AG09319 (cell line): ENCODE measurements at regions not wholly inside any gene's neighbourhood (a gene's known extent, or its start where the extent isn't known, plus 50 kb on each side); places are given as distances from the start of the nearest gene placed in this dataset.
"Not testable (repeated sequence)": the region's sequence is repeated elsewhere in the genome, so short reads cannot be mapped to it uniquely, and the experiment has no call there.

Source experiments
- DNase-seq: peaks from one replicate; pipeline ENCODE4 v3.0.0-alpha.2; 2010; ENCODE audit warnings: low read depth; ENCODE audit errors: extremely low read depth
- CTCF ChIP-seq: IDR thresholded peaks from 2 replicates; pipeline ENCODE4 v1.5.1; 2011; ENCODE audit warnings: low read depth, mild to moderate bottlenecking, inconsistent platforms, low read length, moderate library complexity

GRCh38 chr3:35241236-35241635, 398.1 kb upstream of the ARPP21 start:
- no peak for DNase-seq
- no peak for TF ChIP-seq CTCF

GRCh38 chr3:35254917-35255316, 384.4 kb upstream of the ARPP21 start:
- DNase-seq, result no peak
- TF ChIP-seq CTCF, result no peak

DNA sequence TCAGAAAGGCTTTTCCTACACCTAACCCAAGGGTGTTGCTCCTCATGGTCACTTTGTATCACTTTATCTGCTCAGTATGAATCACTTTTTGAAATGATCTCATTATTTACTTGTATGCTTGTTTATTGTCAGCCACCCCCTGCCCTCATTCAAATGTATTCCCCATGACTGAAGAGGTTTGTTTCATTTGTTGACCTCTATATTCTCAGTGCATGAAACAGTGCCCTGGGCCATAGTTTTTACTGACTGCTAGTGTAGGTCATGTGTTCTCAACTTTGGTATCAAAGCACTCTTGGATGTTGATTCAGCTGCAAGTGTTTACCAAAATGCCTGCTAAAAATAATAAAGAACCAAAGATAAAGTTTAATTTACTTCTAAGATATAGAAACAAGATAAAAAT, 381.7 kb upstream of the ARPP21 start:
- TF ChIP-seq CTCF, result no peak

DNA sequence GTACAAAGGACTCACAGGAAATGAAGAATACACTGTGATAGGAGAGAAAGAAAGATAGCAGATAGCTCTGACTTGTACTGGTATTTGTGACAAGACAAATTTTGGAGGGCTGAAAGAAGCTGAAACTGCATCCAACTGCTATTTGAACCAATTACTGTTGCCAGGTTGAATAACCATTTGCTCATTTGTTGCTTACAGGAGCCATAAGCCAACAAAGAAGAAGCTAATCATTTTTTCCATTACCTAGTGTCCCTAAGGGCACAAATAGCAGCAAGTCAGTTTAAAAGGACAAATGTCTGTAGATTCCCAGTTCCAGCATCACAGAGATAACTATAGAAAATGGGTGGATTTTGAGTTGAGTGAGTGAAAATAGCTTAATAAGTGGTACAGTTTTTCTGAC, 376.9 kb upstream of the ARPP21 start:
- TF ChIP-seq CTCF, result no peak

More for the DNA sequence above, 381.7 kb upstream of the ARPP21 start:
- no peak for DNase-seq

GRCh38 chr3:35263477-35263876, 375.8 kb upstream of the ARPP21 start:
- no peak for TF ChIP-seq CTCF
- DNase-seq, result no peak

More for the DNA sequence above, 376.9 kb upstream of the ARPP21 start:
- DNase-seq, result no peak

GRCh38 chr3:35266065-35266464, 373.3 kb upstream of the ARPP21 start:
- not testable (repeated sequence) for DNase-seq

- no peak for TF ChIP-seq CTCF
- no peak for DNase-seq
Measured at GRCh38 chr3:35275768-35276167, 363.6 kb upstream of the ARPP21 start.

- no peak for DNase-seq
Measured at GRCh38 chr3:35276568-35276967, 362.8 kb upstream of the ARPP21 start.

More at GRCh38 chr3:35276568-35276967, 362.8 kb upstream of the ARPP21 start:
- TF ChIP-seq CTCF, result no peak
